K562 (cell line): ENCODE measurements at regions not wholly inside any gene's neighbourhood (a gene's known extent, or its start where the extent isn't known, plus 50 kb on each side); places are given as distances from the start of the nearest gene placed in this dataset.

Experiments used
- HMGXB4 ChIP-seq: sonication (generic); formaldehyde crosslinking; IDR thresholded peaks from 2 replicates; pipeline ENCODE4 v1.8.1; 2023; ENCODE audit warnings: mild to moderate bottlenecking, missing genetic modification reagents
- ID3 ChIP-seq, 2 experiments: fragments of 250-450 bp in 1 of 2; fragments of 450-650 bp in 1 of 2; sonication (Bioruptor Pico) in 1 of 2; IDR thresholded peaks; 2 replicates each; pipeline versions ENCODE4 v1.6.1 to v1.8.0; 2016 to 2021; ENCODE audit warnings: mild to moderate bottlenecking in 2 of 2, moderate library complexity in 2 of 2, missing compliant biosample characterization in 1 of 2, missing genetic modification characterization in 1 of 2
- PATZ1 ChIP-seq: fragments of 250-450 bp; sonication (Bioruptor Pico); IDR thresholded peaks from 2 replicates; pipeline ENCODE4 v1.5.0; 2020; ENCODE audit warnings: mild to moderate bottlenecking, borderline replicate concordance
- U2AF1 ChIP-seq: fragments of 200-400 bp; formaldehyde crosslinking; optimal IDR thresholded peaks from 2 replicates; pipeline ENCODE3; 2017; ENCODE audit warnings: mild to moderate bottlenecking, low read depth, low read length, moderate library complexity
- ZNF586 ChIP-seq: fragments of 450-650 bp; formaldehyde crosslinking; conservative IDR thresholded peaks from 2 replicates; pipeline ENCODE4 v1.4.0; 2020; ENCODE audit warnings: mild to moderate bottlenecking, moderate library complexity
- ZNF609 ChIP-seq: sonication (generic); formaldehyde crosslinking; IDR thresholded peaks from 2 replicates; pipeline ENCODE4 v1.8.1; 2023; ENCODE audit warnings: missing genetic modification reagents, mild to moderate bottlenecking, borderline replicate concordance

GRCh38 chr2:42923580-42924417 lies 131.4 kb upstream of the HAAO start (continued):
- TF ChIP-seq ID3 (CRISPR knock-in tag; IDR thresholded peaks at IDR 0.05) (no peak), ID3 (tag; IDR thresholded peaks at IDR 0.05) (no peak; the same call in 1 of the 2 replicates), ZNF586 (no peak), PATZ1 (CRISPR knock-in tag) (no peak), HMGXB4 (CRISPR knock-in tag) (no peak), ZNF609 (CRISPR knock-in tag) (no peak), U2AF1 (no peak)
- TF ChIP-seq, all 486 proteins: peak for 16
